Activated CD4-positive, alpha-beta T cell treated with anti-CD3 and anti-CD28 coated beads for 4 hours (primary cell): ENCODE measurements at regions not wholly inside any gene's neighbourhood (a gene's known extent, or its start where the extent isn't known, plus 50 kb on each side); places are given as distances from the start of the nearest gene placed in this dataset.

Source experiments
- DNase-seq, 2 donors: peaks; one replicate each; pipeline ENCODE4 v3.0.0-alpha.2; 2020

DNA sequence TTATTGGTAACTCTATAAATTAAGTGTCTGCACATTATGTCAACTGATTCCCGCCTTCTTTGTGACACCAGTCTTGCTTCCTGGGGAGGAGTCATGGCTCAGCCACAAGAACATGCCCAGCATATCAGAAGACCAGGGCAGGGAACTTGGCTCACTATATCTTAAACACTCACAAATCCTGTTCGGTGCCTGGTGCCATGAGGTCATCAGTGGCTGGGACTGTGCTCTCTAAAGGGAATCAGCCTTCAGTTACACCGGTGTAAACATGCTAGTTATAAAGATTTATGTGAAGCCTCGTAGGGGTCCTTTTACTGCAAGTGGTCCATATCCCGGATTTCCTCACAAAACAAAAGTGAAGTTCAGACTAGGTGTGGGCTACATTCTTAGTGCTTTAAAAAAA is 73.1 kb upstream of the ZNF521 start:
- DNase-seq, result no peak

DNA sequence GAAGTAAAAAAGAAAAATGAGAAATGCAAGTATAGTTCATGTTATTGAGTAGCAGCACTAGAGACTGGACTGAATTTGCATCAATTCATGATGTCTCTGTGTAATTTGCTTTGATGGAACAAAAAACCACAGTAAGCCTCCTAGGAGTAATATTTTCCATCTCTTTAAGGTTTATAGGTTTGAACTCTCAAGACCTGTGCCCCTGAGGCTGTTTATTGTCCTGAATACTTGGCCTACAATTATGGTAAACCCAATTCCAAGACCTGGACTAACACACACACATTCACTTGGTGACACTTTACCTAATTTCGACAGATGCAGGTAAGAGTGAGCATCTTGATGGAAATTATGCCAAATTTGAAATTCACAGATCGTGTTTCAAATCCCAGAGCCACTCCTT is 71.8 kb upstream of the ZNF521 start:
- DNase-seq, result no peak

DNA sequence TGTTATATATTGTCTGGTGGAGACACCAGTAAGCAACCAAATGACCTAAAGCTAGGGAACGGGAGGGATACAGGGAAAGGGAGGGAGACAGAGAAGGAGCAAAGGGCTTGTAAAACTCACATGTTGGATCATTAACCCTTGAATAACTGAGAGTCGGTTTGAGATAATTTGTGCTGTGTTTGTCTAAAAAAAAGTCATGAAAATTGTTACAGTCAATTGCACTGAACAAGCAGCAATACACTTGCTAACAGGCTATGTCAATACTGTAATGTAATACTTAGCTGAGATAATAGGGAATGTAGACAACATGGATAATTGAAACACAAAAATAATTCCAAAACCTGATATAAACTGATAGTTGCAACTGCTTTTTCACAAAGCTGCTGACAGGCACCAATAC is 71.3 kb upstream of the ZNF521 start:
- DNase-seq, result no peak

DNA sequence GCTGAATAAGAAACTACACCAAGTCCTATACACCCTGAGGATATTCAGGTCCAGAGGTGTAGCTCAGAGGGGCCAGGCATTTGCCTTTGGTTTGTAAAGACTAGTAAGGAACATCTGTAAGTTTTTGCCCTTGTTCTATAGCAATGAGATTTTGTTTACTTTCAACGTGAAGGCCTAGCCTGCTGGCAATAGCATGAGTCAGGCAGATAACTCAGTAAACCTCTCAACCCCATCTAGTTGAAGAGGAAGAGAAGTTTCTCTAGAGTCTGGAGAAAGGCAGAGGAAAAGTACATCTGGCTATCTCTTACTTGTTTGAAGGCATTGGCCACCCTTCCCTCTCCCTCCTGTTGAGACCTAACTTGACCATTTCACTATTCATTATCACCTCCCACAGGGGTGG is 70.3 kb upstream of the ZNF521 start:
- DNase-seq, result no peak

DNA sequence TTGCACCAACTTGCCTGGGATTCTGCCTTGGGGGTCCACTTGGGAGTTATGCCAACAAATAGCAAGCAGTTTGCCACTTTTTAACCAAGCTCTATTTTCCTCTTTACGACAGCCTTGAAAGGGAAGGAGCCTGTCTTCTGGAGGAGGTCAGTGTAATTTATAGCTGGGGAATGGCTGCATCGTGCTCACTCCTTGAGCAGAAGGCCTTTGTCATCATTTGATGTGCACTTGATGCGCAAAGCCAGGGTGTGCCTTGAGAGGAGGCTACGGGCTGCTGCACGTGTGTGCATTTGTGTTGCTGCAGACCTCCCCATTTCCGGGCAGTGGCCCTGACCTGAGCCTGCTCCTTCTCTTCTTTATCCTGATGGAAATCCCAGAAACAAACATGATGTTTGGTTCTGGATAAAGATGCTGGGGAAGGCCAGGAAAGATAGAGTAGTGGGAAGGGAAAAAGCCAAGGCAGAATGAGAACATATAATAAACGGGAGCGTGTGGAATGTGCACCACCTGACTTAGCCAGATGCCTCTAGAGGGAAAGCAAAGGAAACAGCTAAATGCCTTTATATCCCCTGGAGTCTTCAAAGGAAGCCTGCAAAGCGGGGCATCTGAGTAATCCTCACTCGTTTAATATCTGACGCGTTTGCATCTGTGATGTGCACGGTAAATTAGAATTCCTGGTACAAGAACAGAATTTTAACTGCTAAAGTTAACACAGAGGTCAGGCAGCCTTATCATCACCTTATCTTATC is 68.3 kb upstream of the ZNF521 start:
- DNase-seq, result no peak

DNA sequence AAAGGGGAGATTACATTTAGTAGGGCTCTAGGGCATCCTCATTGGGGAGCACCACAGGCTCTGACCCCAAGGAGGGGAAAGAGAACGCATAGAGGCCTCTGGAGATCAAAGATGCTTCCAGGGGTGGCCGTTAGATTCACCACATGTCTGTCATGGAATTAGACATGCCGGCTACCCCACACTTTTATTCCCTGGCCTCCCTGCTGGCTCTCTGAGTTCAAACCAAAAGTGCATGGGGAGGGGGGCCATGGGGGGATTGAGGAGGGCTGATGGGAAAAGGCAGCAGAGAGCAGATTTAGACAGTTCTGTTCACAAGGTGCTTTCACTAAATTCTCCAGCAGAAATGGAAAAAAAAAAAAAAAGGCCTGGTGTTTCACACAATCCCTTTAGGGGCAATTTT is 64.4 kb upstream of the ZNF521 start:
- DNase-seq, result no peak

DNA sequence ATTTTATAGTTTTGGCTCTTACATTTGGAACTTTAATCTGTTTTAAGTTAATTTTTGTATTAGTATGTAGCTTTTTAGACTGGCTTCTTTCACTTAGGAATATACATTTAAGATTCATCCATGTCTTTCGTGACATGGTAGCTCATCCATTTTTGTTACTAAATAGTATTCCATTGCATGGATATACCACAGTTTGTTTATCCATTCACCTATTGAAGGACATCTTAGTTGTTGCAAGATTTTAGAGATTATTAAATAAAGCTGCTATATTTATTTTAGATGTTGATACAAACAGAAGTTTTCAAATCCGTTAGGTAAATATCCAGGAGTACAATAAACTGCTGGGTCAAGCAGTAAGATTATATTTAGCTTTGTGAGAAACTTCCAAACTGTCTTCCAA is 58.0 kb upstream of the ZNF521 start:
- DNase-seq, result no peak

DNA sequence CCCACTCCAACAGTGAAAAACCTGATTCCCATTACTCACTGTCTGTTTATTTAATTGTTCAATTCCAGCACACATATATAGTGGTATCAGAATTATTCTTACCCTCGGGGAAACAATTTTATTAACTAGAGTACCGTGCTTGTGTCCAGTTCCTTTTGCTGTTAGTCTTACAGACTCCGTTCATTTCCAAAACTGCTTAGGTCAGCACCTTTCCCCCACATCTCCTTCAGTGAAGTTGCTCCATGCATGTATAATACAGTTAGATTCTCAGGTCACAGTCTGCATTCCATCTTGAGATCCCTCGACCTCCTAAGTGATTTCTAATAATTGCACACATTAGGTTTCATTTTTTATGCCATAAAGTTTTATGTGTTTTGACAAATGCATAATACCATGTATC is 56.3 kb upstream of the ZNF521 start:
- DNase-seq, result no peak
